ENCODE measurements at regions not wholly inside any gene's neighbourhood (a gene's known extent, or its start where the extent isn't known, plus 50 kb on each side); places are given as distances from the start of the nearest gene placed in this dataset.
A peak's percentile ranks its signal among the peaks of the same experiment; 100 is the strongest.
"Not testable (repeated sequence)": the region's sequence is repeated elsewhere in the genome, so short reads cannot be mapped to it uniquely, and the experiment has no call there.

GRCh38 chr15:101876031-101876430, 64.0 kb downstream of the OR4F15 start:
- H3K9me3 ChIP-seq (ENCODE audit: control insufficient read depth, insufficient read depth, low read length); H3K4me3 ChIP-seq (ENCODE audit: low read depth, low read length); POLR2A ChIA-PET; H3K27me3 ChIP-seq (ENCODE audit: control insufficient read depth, insufficient read depth, low read length); CTCF ChIA-PET; H3K27ac ChIP-seq (ENCODE audit: low read depth, low read length); DNase-seq (ENCODE audit: low read depth, low spot score): not testable (repeated sequence)

DNA sequence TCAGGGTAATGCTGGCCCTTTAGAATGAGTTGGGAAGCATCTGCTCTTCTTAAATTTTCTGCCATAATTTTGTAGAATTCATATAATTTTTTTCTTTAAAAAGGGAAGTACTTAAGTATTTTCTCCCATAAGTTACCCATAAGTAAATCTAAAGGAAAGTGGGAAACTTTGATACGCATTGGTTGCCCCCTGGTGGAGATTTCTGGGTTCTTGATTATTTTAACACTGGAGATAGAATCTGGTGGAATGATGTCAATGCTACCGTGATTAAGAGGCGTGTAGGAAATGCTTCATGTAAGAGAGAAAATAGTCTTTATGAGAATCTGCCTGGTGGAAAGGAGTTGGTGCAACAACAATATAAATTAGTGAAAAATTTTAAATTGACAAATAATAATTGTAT, 65.6 kb downstream of the OR4F15 start:
- H3K27me3 ChIP-seq (ENCODE audit: control insufficient read depth, insufficient read depth, low read length); POLR2A ChIA-PET; H3K27ac ChIP-seq (ENCODE audit: low read depth, low read length); CTCF ChIA-PET; DNase-seq (ENCODE audit: low read depth, low spot score); H3K4me3 ChIP-seq (ENCODE audit: low read depth, low read length); H3K9me3 ChIP-seq (ENCODE audit: control insufficient read depth, insufficient read depth, low read length): not testable (repeated sequence)
- peak; percentile 32 for TF ChIP-seq CTCF (IDR thresholded peaks at IDR 0.05; ENCODE audit: low read depth, low read length)

DNA sequence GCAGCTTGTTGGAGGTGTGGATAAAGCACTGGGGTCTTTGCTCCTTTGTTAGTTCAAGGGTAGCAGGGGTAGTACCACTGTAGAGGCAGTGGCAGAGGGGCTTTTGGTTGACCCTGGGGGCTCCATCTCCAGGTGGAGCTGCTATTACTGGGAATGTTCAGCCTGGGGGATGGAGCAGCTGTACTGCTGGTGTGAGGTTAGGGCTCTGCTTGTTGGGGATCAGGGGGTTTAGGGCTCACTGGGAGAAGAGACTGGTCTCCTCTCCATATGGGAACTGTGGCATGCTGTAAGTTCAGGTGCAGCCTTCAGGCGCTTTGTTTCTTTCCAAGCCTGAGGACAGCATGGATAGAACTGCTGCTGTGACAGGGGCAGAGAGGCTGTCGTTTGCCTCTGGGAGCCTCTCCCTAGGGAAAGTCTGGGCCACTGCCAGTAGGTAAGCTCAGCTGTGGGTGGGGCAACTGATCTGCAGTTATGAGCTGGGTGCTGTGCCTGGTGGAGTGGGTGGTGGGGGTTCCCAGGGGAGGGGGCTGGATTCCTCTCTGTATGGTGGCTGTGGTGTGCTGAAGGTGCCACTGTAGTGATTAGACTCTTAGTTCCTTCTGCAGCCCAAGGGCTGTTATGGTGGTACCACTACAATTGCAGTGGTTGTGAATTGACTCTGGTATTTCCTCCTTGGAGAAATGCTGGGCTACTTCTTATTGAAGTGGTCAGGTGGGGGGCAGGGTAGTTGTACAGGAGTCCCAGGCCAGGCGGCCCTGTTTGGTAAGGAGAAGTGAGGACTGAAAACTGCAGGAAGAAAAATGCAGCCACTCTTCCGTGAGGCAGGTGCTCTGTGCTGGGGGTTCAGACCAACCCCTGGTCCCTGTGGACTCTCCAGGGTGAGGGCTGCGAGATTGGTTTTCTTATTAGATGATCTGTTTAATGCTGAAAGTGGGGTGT, 100.6 kb downstream of the OR4F15 start:
- H3K4me3 ChIP-seq (ENCODE audit: low read depth, low read length); H3K27ac ChIP-seq (ENCODE audit: low read depth, low read length); POLR2A ChIA-PET; CTCF ChIA-PET; DNase-seq (ENCODE audit: low read depth, low spot score); H3K27me3 ChIP-seq (ENCODE audit: control insufficient read depth, insufficient read depth, low read length); H3K9me3 ChIP-seq (ENCODE audit: control insufficient read depth, insufficient read depth, low read length): not testable (repeated sequence)

- H3K27ac ChIP-seq (ENCODE audit: low read depth, low read length); POLR2A ChIA-PET; DNase-seq (ENCODE audit: low read depth, low spot score); H3K4me3 ChIP-seq (ENCODE audit: low read depth, low read length); H3K27me3 ChIP-seq (ENCODE audit: control insufficient read depth, insufficient read depth, low read length); CTCF ChIA-PET; H3K9me3 ChIP-seq (ENCODE audit: control insufficient read depth, insufficient read depth, low read length): not testable (repeated sequence)
These were observed 112.6 kb downstream of the OR4F15 start for GRCh38 chr15:101924554-101924953.

GRCh38 chr15:101934506-101934905, 122.5 kb downstream of the OR4F15 start:
- H3K9me3 ChIP-seq (ENCODE audit: control insufficient read depth, insufficient read depth, low read length); H3K27ac ChIP-seq (ENCODE audit: low read depth, low read length); DNase-seq (ENCODE audit: low read depth, low spot score); POLR2A ChIA-PET; CTCF ChIA-PET; H3K27me3 ChIP-seq (ENCODE audit: control insufficient read depth, insufficient read depth, low read length); H3K4me3 ChIP-seq (ENCODE audit: low read depth, low read length): not testable (repeated sequence)

DNA sequence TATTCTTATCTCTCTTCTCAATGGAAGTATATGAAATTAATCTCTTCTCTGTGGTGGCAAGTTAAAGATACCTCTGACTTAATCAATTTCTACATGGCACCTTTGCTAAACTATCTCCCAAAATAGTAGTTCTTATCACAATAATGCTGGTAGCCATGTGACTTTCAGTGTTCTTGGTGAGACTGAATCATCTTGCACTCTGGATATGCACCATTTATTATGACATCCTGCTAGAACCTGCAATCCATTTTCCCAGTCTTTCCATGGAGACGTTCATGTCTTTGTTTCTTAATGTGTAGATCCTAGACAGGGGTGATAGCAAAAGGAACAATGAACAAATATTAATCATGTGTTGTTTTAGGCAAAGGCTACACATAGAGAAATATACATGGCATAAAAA, 125.4 kb downstream of the OR4F15 start:
- CTCF ChIA-PET; H3K27me3 ChIP-seq (ENCODE audit: control insufficient read depth, insufficient read depth, low read length); H3K9me3 ChIP-seq (ENCODE audit: control insufficient read depth, insufficient read depth, low read length); POLR2A ChIA-PET; H3K27ac ChIP-seq (ENCODE audit: low read depth, low read length); H3K4me3 ChIP-seq (ENCODE audit: low read depth, low read length); DNase-seq (ENCODE audit: low read depth, low spot score): not testable (repeated sequence)

GRCh38 chr15:101938555-101938954, 126.6 kb downstream of the OR4F15 start:
- H3K9me3 ChIP-seq (ENCODE audit: control insufficient read depth, insufficient read depth, low read length); CTCF ChIA-PET; H3K27me3 ChIP-seq (ENCODE audit: control insufficient read depth, insufficient read depth, low read length); H3K27ac ChIP-seq (ENCODE audit: low read depth, low read length); DNase-seq (ENCODE audit: low read depth, low spot score); POLR2A ChIA-PET; H3K4me3 ChIP-seq (ENCODE audit: low read depth, low read length): not testable (repeated sequence)

GRCh38 chr15:101945896-101946295, 133.9 kb downstream of the OR4F15 start:
- POLR2A ChIA-PET; H3K27ac ChIP-seq (ENCODE audit: low read depth, low read length); DNase-seq (ENCODE audit: low read depth, low spot score); H3K9me3 ChIP-seq (ENCODE audit: control insufficient read depth, insufficient read depth, low read length); H3K4me3 ChIP-seq (ENCODE audit: low read depth, low read length); CTCF ChIA-PET; H3K27me3 ChIP-seq (ENCODE audit: control insufficient read depth, insufficient read depth, low read length): not testable (repeated sequence)

DNA sequence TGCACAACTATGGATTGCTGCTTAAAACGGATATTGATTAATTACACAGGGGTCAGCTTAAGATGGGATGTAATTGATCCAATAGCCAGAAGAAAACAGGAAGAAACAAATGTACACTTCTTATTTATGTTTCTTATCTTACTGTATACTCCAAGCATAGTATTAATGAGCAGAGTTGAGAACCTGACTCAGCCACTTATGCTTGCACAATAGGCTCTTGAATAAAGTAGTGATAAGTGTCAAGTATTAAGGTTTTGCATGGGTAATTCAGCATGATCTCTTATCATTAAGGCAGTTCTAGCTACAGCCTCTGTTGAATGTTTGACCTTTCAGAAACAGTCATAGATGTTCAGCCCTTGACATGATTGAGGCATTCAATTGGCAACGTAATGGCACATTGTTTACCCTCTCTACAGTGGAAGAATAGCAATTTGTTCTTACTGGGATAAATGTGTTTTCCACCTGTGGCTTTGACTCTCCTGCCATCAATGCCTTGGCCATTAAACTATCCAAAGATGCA, 136.5 kb downstream of the OR4F15 start:
- CTCF ChIA-PET; POLR2A ChIA-PET; H3K27ac ChIP-seq (ENCODE audit: low read depth, low read length); H3K27me3 ChIP-seq (ENCODE audit: control insufficient read depth, insufficient read depth, low read length); H3K9me3 ChIP-seq (ENCODE audit: control insufficient read depth, insufficient read depth, low read length); DNase-seq (ENCODE audit: low read depth, low spot score); H3K4me3 ChIP-seq (ENCODE audit: low read depth, low read length): not testable (repeated sequence)

- DNase-seq (ENCODE audit: low read depth, low spot score); H3K4me3 ChIP-seq (ENCODE audit: low read depth, low read length); CTCF ChIA-PET; H3K27me3 ChIP-seq (ENCODE audit: control insufficient read depth, insufficient read depth, low read length); H3K9me3 ChIP-seq (ENCODE audit: control insufficient read depth, insufficient read depth, low read length); H3K27ac ChIP-seq (ENCODE audit: low read depth, low read length); POLR2A ChIA-PET: not testable (repeated sequence)
These were observed 137.5 kb downstream of the OR4F15 start for GRCh38 chr15:101949380-101950065.

- H3K4me3 ChIP-seq (ENCODE audit: low read depth, low read length); CTCF ChIA-PET; H3K9me3 ChIP-seq (ENCODE audit: control insufficient read depth, insufficient read depth, low read length); H3K27me3 ChIP-seq (ENCODE audit: control insufficient read depth, insufficient read depth, low read length); DNase-seq (ENCODE audit: low read depth, low spot score); POLR2A ChIA-PET; H3K27ac ChIP-seq (ENCODE audit: low read depth, low read length): not testable (repeated sequence)
These were observed 142.0 kb downstream of the OR4F15 start for GRCh38 chr15:101953993-101954392.

All from AG04450 (cell line).